Hepatocyte (in vitro differentiated cells): ENCODE measurements at regions not wholly inside any gene's neighbourhood (a gene's known extent, or its start where the extent isn't known, plus 50 kb on each side); places are given as distances from the start of the nearest gene placed in this dataset.

Experiments used
- EZH2 ChIP-seq: fragments of 200-600 bp; sonication (generic); IDR thresholded peaks from 2 replicates; pipeline ENCODE4 v1.6.1; 2016; ENCODE audit warnings: antibody characterized with exemption, mild to moderate bottlenecking, borderline replicate concordance
- TF ChIP-seq, protein P1 (sequence below): fragments of 200-600 bp; sonication (generic); IDR thresholded peaks from 2 replicates; pipeline ENCODE4 v1.5.1; 2016; ENCODE audit warnings: antibody characterized with exemption, mild to moderate bottlenecking; ENCODE audit not compliant: poor library complexity

DNA sequence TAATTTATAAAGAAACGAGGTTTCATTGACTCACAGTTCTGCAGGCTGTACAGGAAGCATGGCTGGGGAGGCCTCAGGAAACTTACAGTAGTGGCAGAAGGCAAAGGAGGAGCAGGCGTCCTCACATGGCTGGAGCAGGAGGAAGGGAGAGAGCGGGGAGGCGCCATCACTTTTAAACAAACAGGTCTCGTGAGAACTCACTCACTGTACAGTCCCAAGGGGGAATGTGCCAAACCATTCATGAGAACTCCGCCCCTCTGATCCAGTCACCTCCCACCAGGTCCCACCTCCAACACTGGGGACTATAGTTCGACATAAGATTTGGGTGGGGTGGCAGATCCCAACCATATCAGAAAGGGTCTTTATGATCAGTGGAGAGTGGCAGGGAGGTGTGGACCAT, 392.4 kb upstream of the TNRC6C start:
- TF ChIP-seq, protein P1, sequence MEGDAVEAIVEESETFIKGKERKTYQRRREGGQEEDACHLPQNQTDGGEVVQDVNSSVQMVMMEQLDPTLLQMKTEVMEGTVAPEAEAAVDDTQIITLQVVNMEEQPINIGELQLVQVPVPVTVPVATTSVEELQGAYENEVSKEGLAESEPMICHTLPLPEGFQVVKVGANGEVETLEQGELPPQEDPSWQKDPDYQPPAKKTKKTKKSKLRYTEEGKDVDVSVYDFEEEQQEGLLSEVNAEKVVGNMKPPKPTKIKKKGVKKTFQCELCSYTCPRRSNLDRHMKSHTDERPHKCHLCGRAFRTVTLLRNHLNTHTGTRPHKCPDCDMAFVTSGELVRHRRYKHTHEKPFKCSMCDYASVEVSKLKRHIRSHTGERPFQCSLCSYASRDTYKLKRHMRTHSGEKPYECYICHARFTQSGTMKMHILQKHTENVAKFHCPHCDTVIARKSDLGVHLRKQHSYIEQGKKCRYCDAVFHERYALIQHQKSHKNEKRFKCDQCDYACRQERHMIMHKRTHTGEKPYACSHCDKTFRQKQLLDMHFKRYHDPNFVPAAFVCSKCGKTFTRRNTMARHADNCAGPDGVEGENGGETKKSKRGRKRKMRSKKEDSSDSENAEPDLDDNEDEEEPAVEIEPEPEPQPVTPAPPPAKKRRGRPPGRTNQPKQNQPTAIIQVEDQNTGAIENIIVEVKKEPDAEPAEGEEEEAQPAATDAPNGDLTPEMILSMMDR = no peak
- TF ChIP-seq EZH2 = no peak
